Fibroblast of upper back skin (primary cell): ENCODE measurements at regions not wholly inside any gene's neighbourhood (a gene's known extent, or its start where the extent isn't known, plus 50 kb on each side); places are given as distances from the start of the nearest gene placed in this dataset.
A peak's percentile ranks its signal among the peaks of the same experiment; 100 is the strongest.
"Not testable (repeated sequence)": the region's sequence is repeated elsewhere in the genome, so short reads cannot be mapped to it uniquely, and the experiment has no call there.

ENCODE experiments used
- DNase-seq: peaks from one replicate; pipeline ENCODE4 v3.0.0-alpha.2; 2013

DNA sequence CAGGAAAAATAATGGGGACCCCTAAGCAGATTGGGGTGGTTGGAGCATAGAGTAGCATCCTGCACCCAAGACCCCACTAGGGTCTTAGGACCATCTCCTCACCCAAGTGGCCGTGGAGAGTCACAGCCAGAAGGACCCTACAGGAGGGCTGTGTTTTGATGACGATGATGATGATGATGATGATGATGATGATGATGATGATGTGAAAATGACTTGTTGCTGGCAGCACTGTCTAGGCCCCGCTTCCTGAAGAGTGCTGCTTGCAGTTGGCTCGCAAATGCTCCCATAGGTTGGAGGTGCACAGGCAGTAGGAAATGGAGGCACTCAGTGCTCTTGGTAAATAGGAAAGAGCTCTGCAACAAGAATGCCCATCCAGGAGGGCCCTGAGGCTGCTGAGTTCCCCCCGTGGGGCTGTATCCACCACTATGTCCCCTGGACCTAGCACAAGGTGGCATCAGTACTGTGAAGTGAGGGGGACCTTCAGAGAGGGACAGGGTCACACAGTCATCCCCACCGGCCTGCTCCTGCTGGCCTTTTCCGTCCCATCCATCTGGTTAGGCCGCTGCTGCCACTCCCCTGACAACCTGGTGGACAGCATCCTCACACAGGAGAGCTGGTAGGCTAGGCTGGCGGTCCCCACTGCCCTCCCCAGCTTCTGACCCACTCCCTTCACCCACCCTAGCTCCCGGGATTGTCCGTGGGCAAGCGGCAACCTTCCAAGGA lies 139.6 kb downstream of the FOXD2 start:
- no peak for DNase-seq

- DNase-seq, result no peak
Observed at GRCh38 chr1:47578026-47578720, 140.3 kb downstream of the FOXD2 start.

- DNase-seq, result peak; percentile 65
Observed at GRCh38 chr1:47578721-47579419, 141.0 kb downstream of the FOXD2 start.

GRCh38 chr1:47579809-47580208 lies 142.0 kb downstream of the FOXD2 start:
- DNase-seq, result no peak

GRCh38 chr1:47580451-47580995 lies 142.7 kb downstream of the FOXD2 start:
- DNase-seq, result no peak

DNA sequence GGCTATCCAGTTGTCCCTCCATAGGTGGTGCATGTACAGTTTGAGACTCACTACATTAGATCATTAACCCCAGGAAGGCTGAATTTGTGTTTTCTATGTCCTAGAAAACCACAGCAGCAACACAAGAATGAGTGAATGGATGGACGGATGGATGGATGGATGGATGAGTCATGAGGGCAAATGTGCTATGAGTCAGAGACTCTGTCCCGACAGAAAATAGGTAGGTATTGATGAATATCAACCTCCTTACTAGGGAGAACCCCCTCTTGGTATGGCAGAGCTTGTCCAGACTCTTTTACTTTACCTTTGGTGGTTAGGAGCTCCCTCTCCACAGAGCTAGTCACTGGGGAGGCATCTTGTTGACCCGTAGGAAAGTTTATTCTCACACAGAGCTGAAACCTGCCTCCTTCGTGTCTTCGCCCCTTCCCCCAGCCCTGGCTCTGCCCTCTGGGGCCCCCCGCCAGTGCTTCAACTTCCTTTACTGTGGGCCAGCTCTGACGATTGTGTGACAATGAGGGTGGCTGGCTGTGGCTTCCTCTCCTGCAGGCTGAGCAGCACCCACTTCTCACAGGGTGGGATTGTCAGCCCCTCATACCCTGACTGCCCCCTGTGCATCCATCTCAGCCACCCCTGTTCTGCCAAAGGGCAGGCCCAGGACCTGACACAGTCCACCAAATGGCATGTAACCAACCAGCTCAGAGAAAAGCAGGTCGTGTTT lies 145.2 kb downstream of the FOXD2 start:
- DNase-seq, result no peak

DNA sequence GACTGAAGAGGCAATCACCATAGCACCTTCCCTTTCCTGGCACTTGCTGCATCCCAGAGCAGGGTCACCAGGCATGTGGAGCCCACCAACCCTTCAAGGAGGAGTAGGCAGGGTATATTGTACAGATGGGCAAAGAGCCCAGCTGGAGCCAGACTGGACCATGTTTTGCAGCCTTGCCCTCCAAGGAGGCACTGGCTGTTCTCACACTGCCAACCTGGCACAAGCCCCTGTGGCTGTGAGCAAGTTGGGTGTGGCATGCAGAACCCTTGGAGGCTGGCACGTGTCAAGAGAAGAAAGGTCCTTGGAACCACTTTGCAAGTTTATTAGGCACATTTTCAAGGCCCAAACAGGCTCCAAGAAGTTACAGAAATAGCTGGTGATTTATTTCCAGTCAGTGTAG lies 146.4 kb downstream of the FOXD2 start:
- DNase-seq, result no peak

- DNase-seq, result no peak
Observed at GRCh38 chr1:47585141-47585902, 147.5 kb downstream of the FOXD2 start.

DNA sequence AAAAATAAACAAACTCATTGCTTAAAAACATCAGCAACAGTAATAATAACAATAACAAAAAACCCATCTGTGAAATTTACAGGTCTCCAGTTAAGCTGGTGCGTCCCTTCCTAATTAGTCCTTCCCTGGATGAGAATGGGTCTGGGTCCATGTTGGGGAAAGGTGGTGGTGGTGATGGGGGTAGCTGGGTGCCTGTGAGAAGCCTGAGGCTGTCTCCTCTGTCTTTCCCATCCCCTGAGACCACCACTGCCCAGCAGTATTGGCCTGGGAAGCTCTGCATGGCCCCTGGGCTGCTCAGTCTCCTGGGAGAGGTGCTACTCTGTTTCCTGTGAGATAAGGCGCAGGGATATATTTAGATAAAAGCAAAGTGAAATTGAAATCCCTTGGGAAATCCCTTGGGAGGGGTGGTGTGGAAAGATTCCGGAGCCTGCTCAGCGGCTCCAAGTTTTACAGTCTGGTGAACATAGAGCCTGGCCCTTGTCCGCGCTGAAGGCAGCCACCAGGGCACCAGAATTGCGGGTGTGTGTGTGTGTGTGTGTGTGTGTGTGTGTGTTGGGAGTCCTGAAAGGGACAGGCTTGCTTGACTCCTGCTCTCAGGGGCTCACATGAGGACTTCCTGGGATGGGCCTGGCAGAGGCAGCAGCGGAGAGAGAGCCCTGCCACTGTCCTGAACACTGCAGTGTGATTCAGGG lies 150.2 kb downstream of the FOXD2 start:
- DNase-seq, result no peak

DNA sequence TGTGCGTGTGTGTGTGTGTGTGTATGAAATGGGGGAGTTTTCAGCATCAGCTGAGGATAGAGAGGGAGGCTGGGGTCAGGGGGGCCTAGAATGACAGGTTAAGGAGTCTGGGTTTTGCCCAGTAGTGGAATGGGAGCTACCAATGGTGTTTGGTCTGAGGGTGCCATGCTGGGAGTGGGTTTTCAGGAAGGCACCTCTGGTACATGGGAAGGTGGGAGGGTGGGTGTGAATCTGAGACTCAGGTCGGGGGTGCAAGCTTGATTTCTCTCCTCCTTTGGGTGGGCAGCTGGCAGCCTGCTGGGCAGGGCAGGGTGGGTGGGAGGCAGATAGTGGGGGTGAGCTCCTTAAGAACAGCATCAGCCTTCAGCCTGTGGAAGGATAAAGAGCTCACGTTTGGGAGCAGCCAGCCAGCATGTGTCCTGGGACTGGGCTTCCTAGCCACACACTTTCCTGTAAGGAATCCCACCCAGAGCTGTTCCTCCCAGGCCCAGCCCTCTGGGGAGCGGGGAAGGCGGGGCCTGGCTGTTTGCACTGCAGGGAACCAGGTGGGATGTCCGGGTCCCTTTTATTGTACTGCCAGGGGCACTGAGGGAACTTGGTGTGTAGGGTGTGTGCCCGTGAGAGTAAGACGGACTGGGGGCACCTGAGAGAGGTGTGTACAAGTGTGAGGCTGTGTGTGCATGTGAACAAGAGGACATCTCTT lies 152.8 kb downstream of the FOXD2 start:
- no peak for DNase-seq

DNA sequence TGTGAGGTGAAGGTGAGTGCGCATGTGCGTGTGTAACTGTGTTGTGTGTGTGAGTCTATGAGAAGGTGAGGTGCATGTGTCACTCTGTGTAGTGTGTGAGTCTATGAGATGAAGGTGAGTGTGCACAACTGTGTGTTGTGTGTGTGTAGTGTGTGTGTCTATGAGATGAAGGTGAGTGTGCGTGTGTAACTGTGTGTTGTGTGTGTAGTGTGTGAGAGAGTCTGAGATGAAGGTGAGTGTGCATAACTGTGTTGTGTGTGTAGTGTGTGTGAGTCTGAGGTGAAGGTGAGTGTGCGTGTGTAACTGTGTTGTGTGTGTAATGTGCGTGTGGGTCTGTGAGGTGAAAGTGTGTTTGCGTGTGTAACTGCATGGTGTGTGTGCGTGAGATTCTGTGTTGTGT lies 154.0 kb downstream of the FOXD2 start:
- DNase-seq, result no peak

DNA sequence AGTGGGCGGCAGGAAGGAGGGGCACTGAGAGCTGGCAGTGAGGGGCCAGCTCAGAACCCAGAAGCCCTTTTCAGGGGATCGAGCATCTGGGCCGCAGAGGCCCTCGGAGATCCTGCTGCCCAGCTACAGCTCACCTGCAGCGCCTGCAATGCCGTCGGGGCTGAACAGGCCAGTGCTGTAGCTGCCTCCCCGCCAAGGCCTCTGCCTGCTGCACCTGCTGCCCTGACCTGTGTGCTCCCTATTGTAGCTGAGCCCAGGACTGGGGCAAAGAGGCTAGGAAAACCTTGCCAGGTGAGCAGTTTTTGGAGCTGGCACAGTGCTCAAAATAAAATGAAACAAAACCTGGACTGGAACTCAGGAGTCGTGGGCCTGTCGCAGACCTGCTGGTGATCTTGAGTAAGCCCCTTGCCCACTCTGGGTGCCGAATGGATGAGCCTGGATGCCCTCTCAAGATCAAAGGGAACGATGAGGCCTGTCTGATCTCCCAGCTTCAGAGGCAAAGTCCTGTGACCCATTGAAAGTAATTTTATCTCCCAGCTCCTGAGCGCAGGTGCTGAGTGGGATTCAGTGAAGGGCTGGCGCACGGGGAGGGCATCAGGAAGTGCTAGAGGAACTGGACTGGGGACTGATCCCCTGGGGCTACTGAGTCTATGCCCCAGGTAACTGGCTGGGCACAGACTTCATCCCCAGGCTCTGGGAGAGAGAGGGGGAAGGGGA lies 154.6 kb downstream of the FOXD2 start:
- no peak for DNase-seq

DNA sequence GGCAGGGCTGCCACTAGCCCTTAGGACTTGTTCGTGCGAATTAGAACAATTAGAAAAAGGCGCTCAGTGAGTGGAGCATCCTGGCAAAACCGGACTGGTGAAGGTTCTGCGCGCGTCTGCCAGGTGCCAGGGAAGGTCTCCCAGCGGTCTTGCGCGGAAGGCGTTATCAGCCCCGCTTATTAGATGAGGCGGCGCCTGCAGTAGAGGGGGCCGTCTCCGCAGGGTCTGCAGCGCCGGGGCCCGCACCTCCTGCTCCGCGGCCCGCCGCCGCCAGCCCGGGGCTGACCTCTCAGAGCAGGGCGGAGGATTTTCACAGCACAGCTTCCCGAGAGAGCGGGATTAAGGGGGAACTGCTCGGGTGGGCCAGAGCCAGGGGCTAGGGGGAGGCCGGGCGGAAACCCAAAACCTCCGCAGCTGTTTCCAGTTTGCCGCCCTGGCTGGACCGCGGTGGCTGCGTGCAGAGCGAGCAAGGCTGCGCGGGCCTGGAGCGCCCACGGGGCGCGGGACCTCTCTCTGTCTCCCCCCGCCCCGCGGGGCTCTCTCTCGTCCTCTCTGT lies 155.2 kb downstream of the FOXD2 start:
- DNase-seq, result no peak

- DNase-seq, result no peak
Observed at GRCh38 chr1:47593598-47594285, 155.9 kb downstream of the FOXD2 start.

DNA sequence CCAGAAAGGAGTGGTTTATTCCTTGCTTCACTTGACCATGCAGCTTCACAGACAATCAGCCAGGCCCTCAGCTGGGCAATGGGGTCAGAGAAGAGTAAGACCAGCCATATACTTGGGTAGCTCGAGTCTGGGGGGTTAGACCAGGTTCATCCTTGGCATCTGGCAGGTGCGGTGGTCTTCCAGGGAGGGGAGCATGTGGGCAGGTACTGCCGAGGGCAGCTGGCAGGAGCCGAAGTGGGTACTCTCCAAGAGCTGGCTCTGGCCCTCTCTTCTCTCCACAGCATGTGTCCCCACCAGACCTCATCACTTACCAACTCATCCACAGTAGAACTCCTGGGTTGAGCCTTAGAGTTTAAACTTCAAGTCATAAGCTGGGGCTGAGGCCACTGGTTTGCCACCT lies 156.8 kb downstream of the FOXD2 start:
- DNase-seq, result no peak

GRCh38 chr1:47596328-47596727 lies 158.5 kb downstream of the FOXD2 start:
- DNase-seq, result no peak

GRCh38 chr1:47598357-47598756 lies 160.5 kb downstream of the FOXD2 start:
- DNase-seq, result no peak

GRCh38 chr1:47599777-47600176 lies 161.9 kb downstream of the FOXD2 start:
- DNase-seq, result no peak

DNA sequence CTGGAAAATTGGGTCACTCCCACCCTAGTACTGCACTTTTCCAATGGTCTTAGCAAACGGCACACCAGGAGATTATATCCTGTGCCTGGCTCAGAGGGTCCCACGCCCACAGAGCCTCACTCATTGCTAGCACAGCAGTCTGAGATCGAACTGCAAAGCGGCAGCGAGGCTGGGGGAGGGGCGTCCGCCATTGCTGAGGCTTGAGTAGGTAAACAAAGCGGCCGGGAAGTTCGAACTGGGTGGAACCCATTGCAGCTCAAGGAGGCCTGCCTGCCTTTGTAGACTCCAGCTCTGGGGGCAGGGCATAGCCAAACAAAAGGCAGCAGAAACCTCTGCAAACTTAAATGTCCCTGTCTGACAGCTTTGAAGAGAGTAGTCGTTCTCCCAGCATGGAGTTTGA lies 164.6 kb downstream of the FOXD2 start:
- not testable (repeated sequence) for DNase-seq
